Lower lobe of right lung (tissue), 2 donors: ENCODE measurements at regions not wholly inside any gene's neighbourhood (a gene's known extent, or its start where the extent isn't known, plus 50 kb on each side); places are given as distances from the start of the nearest gene placed in this dataset.

Experiments used
- ATAC-seq, 2 donors: fragments of 200-7000 bp; cut with Tn5 transposase; one replicate each; pipeline ENCODE4 v1.9.1; 2020 to 2022; ENCODE audit warnings: mild to moderate bottlenecking in 2 of 2, moderate library complexity in 2 of 2
- DNase-seq: peaks from one replicate; pipeline ENCODE4 v3.0.0-alpha.2; 2020
- H3K27ac ChIP-seq: fragments of 200-600 bp; one replicate; pipeline ENCODE4 v1.8.0; 2022
- H3K27me3 ChIP-seq: fragments of 200-600 bp; one replicate; pipeline ENCODE4 v1.8.0; 2022; ENCODE audit warnings: low read depth
- H3K36me3 ChIP-seq: fragments of 200-600 bp; one replicate; pipeline ENCODE4 v1.8.0; 2022; ENCODE audit warnings: mild to moderate bottlenecking
- H3K4me1 ChIP-seq: fragments of 200-600 bp; one replicate; pipeline ENCODE4 v1.8.0; 2022
- H3K4me3 ChIP-seq: fragments of 200-600 bp; one replicate; pipeline ENCODE4 v1.8.0; 2022; ENCODE audit warnings: mild to moderate bottlenecking
- H3K9me3 ChIP-seq: fragments of 200-600 bp; one replicate; pipeline ENCODE4 v1.8.0; 2022
- CTCF ChIP-seq: fragments of 200-600 bp; IDR thresholded peaks from one replicate; pipeline ENCODE4 v1.8.0; 2022; ENCODE audit warnings: antibody characterized with exemption, mild to moderate bottlenecking
- intact Hi-C: fragments of 100-400 bp; cut with DNase I; formaldehyde crosslinking; loops from one replicate; pipeline ENCODE4 v1.11.0; 2022
- donor health status: DM: no; HTN: yes; CAD: no; lungs with severe emphysema.

- Histone ChIP-seq H3K4me1 (peaks cover 14% of the 10 kb centered on the region), H3K27ac (no peak overlapping the region), H3K9me3 (no peaks in the 10 kb centered on the region), H3K36me3 (no peaks in the 10 kb centered on the region), H3K4me3 (no peak overlapping the region), H3K27me3 (peaks cover 31% of the 10 kb centered on the region)
- ATAC-seq (no peak), DNase-seq (no peak)
- no peak for TF ChIP-seq CTCF
- intact Hi-C loops: no loop called here
Measured at GRCh38 chr17:77527409-77527808, 386.6 kb downstream of the SEC14L1 start.

- Histone ChIP-seq H3K27me3 (peaks cover 31% of the 10 kb centered on the region), H3K9me3 (no peaks in the 10 kb centered on the region), H3K36me3 (no peaks in the 10 kb centered on the region), H3K4me1 (peaks cover 14% of the 10 kb centered on the region), H3K27ac (no peak overlapping the region), H3K4me3 (no peak overlapping the region)
- ATAC-seq: no peak
- DNase-seq: no peak
- no peak for TF ChIP-seq CTCF
- intact Hi-C loops: no loop called here
Measured at GRCh38 chr17:77527836-77528505, 387.2 kb downstream of the SEC14L1 start.

GRCh38 chr17:77528516-77529327, 388.0 kb downstream of the SEC14L1 start:
- peak; percentile 19 to 37 for ATAC-seq
- DNase-seq: no peak
- intact Hi-C loops: no loop called here

GRCh38 chr17:77529328-77529650, 388.5 kb downstream of the SEC14L1 start:
- intact Hi-C loops: no loop called here
- Histone ChIP-seq H3K9me3 (no peaks in the 10 kb centered on the region), H3K27ac (no peak overlapping the region), H3K36me3 (no peaks in the 10 kb centered on the region), H3K4me1 (peaks cover 14% of the 10 kb centered on the region), H3K27me3 (peaks cover 31% of the 10 kb centered on the region), H3K4me3 (no peak overlapping the region)
- no peak for ATAC-seq
- no peak for DNase-seq
- no peak for TF ChIP-seq CTCF

More at GRCh38 chr17:77528516-77529327, 388.0 kb downstream of the SEC14L1 start:
- H3K36me3 ChIP-seq: no peaks in the 10 kb centered on the region
- no peak overlapping the region for H3K27ac ChIP-seq
- no peak for TF ChIP-seq CTCF
- no peaks in the 10 kb centered on the region for H3K9me3 ChIP-seq
- peak overlapping the region; percentile 28 for H3K4me3 ChIP-seq
- H3K27me3 ChIP-seq: peaks cover 31% of the 10 kb centered on the region
- H3K4me1 ChIP-seq: peaks cover 14% of the 10 kb centered on the region

GRCh38 chr17:77530591-77530990, 389.8 kb downstream of the SEC14L1 start:
- Histone ChIP-seq H3K27me3 (peaks cover 31% of the 10 kb centered on the region), H3K27ac (no peak overlapping the region), H3K36me3 (no peaks in the 10 kb centered on the region), H3K4me3 (no peak overlapping the region), H3K9me3 (no peaks in the 10 kb centered on the region), H3K4me1 (peaks cover 14% of the 10 kb centered on the region)
- intact Hi-C loops: no loop called here
- ATAC-seq: no peak
- TF ChIP-seq CTCF: no peak
- DNase-seq: no peak
